C4-2B (cell line): ENCODE measurements at regions not wholly inside any gene's neighbourhood (a gene's known extent, or its start where the extent isn't known, plus 50 kb on each side); places are given as distances from the start of the nearest gene placed in this dataset.

ENCODE experiments used
- CTCF ChIP-seq: fragments of 450-650 bp; conservative IDR thresholded peaks from 2 replicates; pipeline ENCODE4 v1.5.1; 2017; ENCODE audit warnings: mild to moderate bottlenecking
- ZFX ChIP-seq: fragments of 450-650 bp; IDR thresholded peaks from 2 replicates; pipeline ENCODE4 v1.6.1; 2017

- TF ChIP-seq CTCF (no peak), ZFX (no peak)
Observed at GRCh38 chr5:167796672-167797071, 494.8 kb upstream of the WWC1 start.
